Umbilical cord (tissue), 1 donor: ENCODE measurements at regions not wholly inside any gene's neighbourhood (a gene's known extent, or its start where the extent isn't known, plus 50 kb on each side); places are given as distances from the start of the nearest gene placed in this dataset.
"Not testable (repeated sequence)": the region's sequence is repeated elsewhere in the genome, so short reads cannot be mapped to it uniquely, and the experiment has no call there.

ENCODE experiments used
- DNase-seq: peaks from one replicate; pipeline ENCODE4 v3.0.0-alpha.2; 2015; ENCODE audit warnings: low spot score

- not testable (repeated sequence) for DNase-seq
Measured at GRCh38 chr1:149355748-149356147, 119.1 kb upstream of the NBPF19 start.

GRCh38 chr1:149356152-149356551 is 118.7 kb upstream of the NBPF19 start:
- not testable (repeated sequence) for DNase-seq

- DNase-seq: not testable (repeated sequence)
Measured at GRCh38 chr1:149360351-149360750, 114.5 kb upstream of the NBPF19 start.

- DNase-seq: not testable (repeated sequence)
Measured at GRCh38 chr1:149361310-149361709, 113.5 kb upstream of the NBPF19 start.

GRCh38 chr1:149364188-149364981 is 110.5 kb upstream of the NBPF19 start:
- DNase-seq: not testable (repeated sequence)

- DNase-seq: not testable (repeated sequence)
Measured at GRCh38 chr1:149366402-149366801, 108.4 kb upstream of the NBPF19 start.

GRCh38 chr1:149367472-149368044 is 107.3 kb upstream of the NBPF19 start:
- not testable (repeated sequence) for DNase-seq

- not testable (repeated sequence) for DNase-seq
Measured at GRCh38 chr1:149368337-149368736, 106.5 kb upstream of the NBPF19 start.

GRCh38 chr1:149369081-149369480 is 105.8 kb upstream of the NBPF19 start:
- not testable (repeated sequence) for DNase-seq

GRCh38 chr1:149371955-149372354 is 102.9 kb upstream of the NBPF19 start:
- not testable (repeated sequence) for DNase-seq

- not testable (repeated sequence) for DNase-seq
Measured at GRCh38 chr1:149378462-149378861, 96.4 kb upstream of the NBPF19 start.

GRCh38 chr1:149390173-149390926 is 84.5 kb upstream of the NBPF19 start:
- peak; percentile 89 for DNase-seq

GRCh38 chr1:149390931-149391330 is 83.9 kb upstream of the NBPF19 start:
- not testable (repeated sequence) for DNase-seq

- not testable (repeated sequence) for DNase-seq
Measured at GRCh38 chr1:149395802-149396201, 79.0 kb upstream of the NBPF19 start.

- DNase-seq: not testable (repeated sequence)
Measured at GRCh38 chr1:149398527-149398926, 76.3 kb upstream of the NBPF19 start.

- DNase-seq: not testable (repeated sequence)
Measured at GRCh38 chr1:149408404-149408803, 66.4 kb upstream of the NBPF19 start.

GRCh38 chr1:149415373-149415772 is 59.5 kb upstream of the NBPF19 start:
- DNase-seq: not testable (repeated sequence)

GRCh38 chr1:149418782-149419181 is 56.1 kb upstream of the NBPF19 start:
- not testable (repeated sequence) for DNase-seq

- peak; percentile 0 for DNase-seq
Measured at GRCh38 chr1:149423122-149423521, 51.7 kb upstream of the NBPF19 start.
